C4-2B (cell line): ENCODE measurements at regions not wholly inside any gene's neighbourhood (a gene's known extent, or its start where the extent isn't known, plus 50 kb on each side); places are given as distances from the start of the nearest gene placed in this dataset.

ENCODE experiments used
- CTCF ChIP-seq: fragments of 450-650 bp; conservative IDR thresholded peaks from 2 replicates; pipeline ENCODE4 v1.5.1; 2017; ENCODE audit warnings: mild to moderate bottlenecking
- ZFX ChIP-seq: fragments of 450-650 bp; IDR thresholded peaks from 2 replicates; pipeline ENCODE4 v1.6.1; 2017

GRCh38 chr9:89773170-89773569 is 168.4 kb downstream of the GADD45G start:
- no peak for TF ChIP-seq CTCF
- no peak for TF ChIP-seq ZFX
